DND-41 (cell line): ENCODE measurements at regions not wholly inside any gene's neighbourhood (a gene's known extent, or its start where the extent isn't known, plus 50 kb on each side); places are given as distances from the start of the nearest gene placed in this dataset.

Experiments used
- ATAC-seq: fragments of 200-7000 bp; cut with Tn5 transposase; 3 replicates; pipeline ENCODE4 v1.9.1; 2021; ENCODE audit warnings: low read depth; ENCODE audit not compliant: insufficient read depth
- DNase-seq: peaks from one replicate; pipeline ENCODE4 v3.0.0-alpha.2; 2020
- H2AFZ ChIP-seq: 2 replicates; pipeline ENCODE4 v1.6.0; 2012; ENCODE audit warnings: low read depth, low read length
- H3K27ac ChIP-seq: 2 replicates; pipeline ENCODE4 v1.5.1; 2012; ENCODE audit warnings: low read length, inconsistent platforms
- H3K27me3 ChIP-seq: fragments of 200-600 bp; sonication (generic); 2 replicates; pipeline ENCODE4 v1.6.0; 2012; ENCODE audit warnings: low read length, mild to moderate bottlenecking, inconsistent platforms; ENCODE audit not compliant: insufficient read depth, poor library complexity
- H3K36me3 ChIP-seq: 2 replicates; pipeline ENCODE4 v1.5.1; 2012; ENCODE audit warnings: low read length, inconsistent platforms; ENCODE audit not compliant: insufficient read depth
- H3K4me1 ChIP-seq: 2 replicates; pipeline ENCODE4 v1.5.1; 2012; ENCODE audit warnings: mild to moderate bottlenecking, low read length; ENCODE audit not compliant: insufficient read depth
- H3K4me2 ChIP-seq: 2 replicates; pipeline ENCODE4 v1.6.0; 2012; ENCODE audit warnings: mild to moderate bottlenecking, moderate library complexity, low read length, inconsistent platforms; ENCODE audit not compliant: insufficient read depth
- H3K4me3 ChIP-seq, 2 experiments: fragments of 200-600 bp in 1 of 2; shearing (Covaris generic) in 1 of 2; 2 replicates each; pipeline ENCODE4 v1.5.1; 2012 to 2016; ENCODE audit warnings: inconsistent platforms in 2 of 2, low read length in 2 of 2, mild to moderate bottlenecking in 2 of 2, low read depth in 1 of 2, moderate library complexity in 1 of 2
- H3K79me2 ChIP-seq: 2 replicates; pipeline ENCODE4 v1.6.0; 2012; ENCODE audit warnings: low read length, inconsistent platforms; ENCODE audit not compliant: insufficient read depth
- H3K9ac ChIP-seq: 2 replicates; pipeline ENCODE4 v1.6.0; 2012; ENCODE audit warnings: low read depth, mild to moderate bottlenecking, inconsistent platforms, low read length, moderate library complexity
- H3K9me3 ChIP-seq: 2 replicates; pipeline ENCODE4 v1.5.1; 2012; ENCODE audit warnings: low read length, moderate library complexity, mild to moderate bottlenecking, inconsistent platforms; ENCODE audit not compliant: insufficient read depth, severe bottlenecking
- H4K20me1 ChIP-seq: 2 replicates; pipeline ENCODE4 v1.6.0; 2012; ENCODE audit warnings: low read length; ENCODE audit not compliant: insufficient read depth
- CTCF ChIP-seq: IDR thresholded peaks from 2 replicates; pipeline ENCODE4 v1.5.1; 2012; ENCODE audit warnings: borderline replicate concordance, low read length, moderate library complexity, mild to moderate bottlenecking; ENCODE audit not compliant: poor library complexity, severe bottlenecking; ENCODE audit errors: extremely low read depth
- EZH2 ChIP-seq: IDR thresholded peaks from 3 replicates; pipeline ENCODE4 v1.6.1; 2012; ENCODE audit warnings: borderline replicate concordance, low read depth, mild to moderate bottlenecking, moderate library complexity, low read length, inconsistent platforms; ENCODE audit not compliant: severe bottlenecking

GRCh38 chr6:40915165-40915564 is 123.9 kb downstream of the UNC5CL start:
- Histone ChIP-seq H3K9me3 (no peaks in the 10 kb centered on the region), H3K27ac (no peak overlapping the region), H3K9ac (no peak overlapping the region), H3K27me3 (peaks cover 20% of the 10 kb centered on the region), H3K4me1 (no peaks in the 10 kb centered on the region), H3K4me2 (no peak overlapping the region), H2AFZ (no peak overlapping the region), H3K4me3 (no peak overlapping the region), H4K20me1 (no peaks in the 10 kb centered on the region; the same call in 1 of the 2 replicates), H3K36me3 (no peaks in the 10 kb centered on the region), H3K79me2 (no peaks in the 10 kb centered on the region)
- TF ChIP-seq EZH2 = no peak
- no peak for TF ChIP-seq CTCF
- ATAC-seq (no peak), DNase-seq (no peak)

GRCh38 chr6:40914005-40914404 is 125.0 kb downstream of the UNC5CL start:
- no peaks in the 10 kb centered on the region for H3K79me2 ChIP-seq
- DNase-seq (no peak), ATAC-seq (no peak)
- no peaks in the 10 kb centered on the region for H3K4me1 ChIP-seq
- no peak for TF ChIP-seq EZH2
- no peak for TF ChIP-seq CTCF
- H3K4me3 ChIP-seq = no peak overlapping the region
- H3K9ac ChIP-seq = no peak overlapping the region
- no peaks in the 10 kb centered on the region; the same call in 1 of the 2 replicates for H4K20me1 ChIP-seq
- no peaks in the 10 kb centered on the region for H3K36me3 ChIP-seq
- no peak overlapping the region for H3K4me2 ChIP-seq
- peaks cover 20% of the 10 kb centered on the region for H3K27me3 ChIP-seq
- no peak overlapping the region for H3K27ac ChIP-seq
- no peaks in the 10 kb centered on the region for H3K9me3 ChIP-seq
- H2AFZ ChIP-seq = no peak overlapping the region

- DNase-seq (peak; percentile 49), ATAC-seq (peak; percentile 86)
- H2AFZ ChIP-seq = no peak overlapping the region
- H3K9ac ChIP-seq = no peak overlapping the region
- H3K36me3 ChIP-seq = no peaks in the 10 kb centered on the region
- no peak overlapping the region for H3K4me2 ChIP-seq
- TF ChIP-seq CTCF (peak; percentile 57), EZH2 (no peak)
- no peak overlapping the region for H3K4me3 ChIP-seq
- no peaks in the 10 kb centered on the region for H3K79me2 ChIP-seq
- no peaks in the 10 kb centered on the region for H3K4me1 ChIP-seq
- H3K27ac ChIP-seq = no peak overlapping the region
- no peaks in the 10 kb centered on the region; the same call in 1 of the 2 replicates for H4K20me1 ChIP-seq
- peaks cover 20% of the 10 kb centered on the region for H3K27me3 ChIP-seq
- no peaks in the 10 kb centered on the region for H3K9me3 ChIP-seq
Measured at GRCh38 chr6:40912158-40912946, 126.7 kb downstream of the UNC5CL start.
